Activated CD8-positive, alpha-beta memory T cell treated with anti-CD3 and anti-CD28 coated beads for 36 hours (primary cell): ENCODE measurements at regions not wholly inside any gene's neighbourhood (a gene's known extent, or its start where the extent isn't known, plus 50 kb on each side); places are given as distances from the start of the nearest gene placed in this dataset.

Source experiments
- CTCF ChIA-PET: fragments of 350-600 bp; sonication (Branson Sonifier 250); formaldehyde crosslinking; loops from one replicate; lab custom pipeline; 2021; ENCODE audit warnings: antibody characterized with exemption; lab: Charles Lee
- POLR2A ChIA-PET: fragments of 350-600 bp; sonication (Branson Sonifier 250); formaldehyde crosslinking; loops from one replicate; lab custom pipeline; 2021; ENCODE audit warnings: antibody characterized with exemption; lab: Charles Lee

DNA sequence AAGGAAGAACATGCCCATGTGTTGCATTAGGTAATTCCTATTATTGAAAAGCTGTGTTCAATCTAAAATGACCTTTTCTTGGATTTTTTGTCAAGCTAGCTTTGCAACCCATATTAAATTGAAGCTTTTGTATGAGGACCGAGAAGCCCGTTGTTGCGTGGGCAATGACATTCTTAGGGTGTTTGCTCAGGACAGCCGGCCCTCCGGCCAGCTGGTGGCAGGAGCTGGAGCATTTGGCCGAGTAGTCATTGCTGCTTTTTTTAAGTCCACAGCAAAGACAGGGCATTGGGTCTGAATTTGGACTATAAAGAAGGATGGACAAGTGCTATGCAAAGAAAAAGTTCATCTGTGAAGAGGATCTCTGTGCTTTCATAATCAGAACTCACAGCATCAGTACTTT is 365.8 kb downstream of the SAMD5 start:
- ChIA-PET CTCF (no interaction called here), POLR2A (no interaction called here)

DNA sequence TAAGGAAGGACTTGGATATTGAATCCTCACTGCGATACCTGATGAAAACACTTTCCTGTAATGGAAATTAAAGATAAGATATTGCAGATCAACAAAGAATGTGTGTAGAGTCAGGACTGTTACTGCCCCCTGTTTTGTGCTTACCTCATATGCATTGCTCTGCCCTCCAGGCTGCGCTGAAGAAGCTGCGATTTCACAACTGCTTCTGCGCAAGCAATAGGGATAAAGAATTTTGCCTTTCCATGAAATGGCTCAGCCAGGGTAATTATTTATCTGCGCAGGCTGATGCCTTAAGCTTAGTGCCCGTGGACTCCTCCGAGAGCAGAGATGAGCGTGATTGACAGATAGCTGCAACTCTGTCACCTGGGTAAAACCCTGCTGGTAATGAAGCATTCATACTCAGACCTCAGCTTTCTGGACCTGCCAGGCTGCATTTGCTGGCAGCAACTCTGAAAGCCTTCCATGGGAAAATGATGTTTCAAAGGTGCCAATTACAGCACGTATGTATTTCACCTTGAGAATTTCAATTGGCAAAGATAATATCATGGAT is 370.6 kb downstream of the SAMD5 start:
- ChIA-PET CTCF (no interaction called here), POLR2A (no interaction called here)

DNA sequence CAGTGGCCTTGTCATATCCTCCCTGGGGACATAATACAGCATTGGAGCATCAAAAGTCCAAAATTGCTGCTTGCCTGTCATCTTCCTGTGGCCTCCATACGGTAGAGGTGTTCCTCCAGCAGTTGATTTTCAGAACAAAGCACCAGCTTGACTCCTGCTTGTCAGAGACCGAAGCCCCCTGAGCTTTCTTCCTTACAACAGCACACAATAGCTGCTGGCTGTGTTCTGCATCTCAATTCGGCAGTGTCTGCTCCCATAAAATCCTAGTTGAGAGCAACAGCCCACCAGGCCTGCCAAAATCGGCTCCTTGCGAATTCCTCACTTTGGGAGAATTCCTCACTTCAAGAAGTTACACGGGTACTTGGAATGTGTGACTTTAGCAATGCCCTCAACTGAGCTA is 372.9 kb downstream of the SAMD5 start:
- POLR2A ChIA-PET, result no interaction called here
- CTCF ChIA-PET, result no interaction called here

DNA sequence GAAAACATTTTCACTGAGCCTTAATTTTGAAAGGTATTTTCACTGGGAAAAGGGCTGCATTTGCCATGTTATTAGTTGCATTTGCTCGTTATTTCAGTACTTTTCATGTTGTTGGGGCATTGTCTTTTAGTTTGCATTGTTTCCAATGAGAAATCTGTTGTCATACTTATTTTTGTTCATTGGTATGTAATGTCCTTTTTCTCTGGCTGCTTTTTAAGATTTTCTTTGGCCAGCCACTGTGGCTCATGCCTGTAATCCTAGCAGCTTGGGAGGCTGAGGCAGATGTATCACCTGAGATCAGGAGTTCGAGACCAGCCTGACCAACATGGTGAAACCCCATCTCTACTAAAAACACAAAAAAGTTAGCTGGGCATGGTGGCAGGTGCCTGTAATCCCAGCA is 379.9 kb downstream of the SAMD5 start:
- ChIA-PET POLR2A (no interaction called here), CTCF (no interaction called here)

DNA sequence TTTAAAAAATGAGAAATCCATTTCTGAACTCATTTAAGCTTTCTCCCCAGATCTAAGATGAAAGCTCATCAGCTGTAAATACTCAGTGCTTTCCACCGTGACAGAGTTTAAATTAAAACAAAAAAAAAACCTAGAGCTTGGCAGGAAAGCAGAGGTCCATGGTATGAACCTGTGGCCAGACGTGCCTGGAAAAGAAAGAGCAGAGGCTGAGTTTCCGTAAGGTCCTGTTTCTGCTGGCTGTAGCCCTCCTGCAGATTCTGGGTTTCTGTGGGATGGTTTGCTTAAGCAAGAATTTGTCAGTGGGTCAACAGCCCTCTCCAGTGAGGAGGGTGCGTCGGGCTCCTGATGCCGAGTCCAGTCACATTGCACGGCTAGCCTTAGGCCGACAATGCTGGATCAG is 383.2 kb downstream of the SAMD5 start:
- ChIA-PET CTCF (no interaction called here), POLR2A (no interaction called here)

DNA sequence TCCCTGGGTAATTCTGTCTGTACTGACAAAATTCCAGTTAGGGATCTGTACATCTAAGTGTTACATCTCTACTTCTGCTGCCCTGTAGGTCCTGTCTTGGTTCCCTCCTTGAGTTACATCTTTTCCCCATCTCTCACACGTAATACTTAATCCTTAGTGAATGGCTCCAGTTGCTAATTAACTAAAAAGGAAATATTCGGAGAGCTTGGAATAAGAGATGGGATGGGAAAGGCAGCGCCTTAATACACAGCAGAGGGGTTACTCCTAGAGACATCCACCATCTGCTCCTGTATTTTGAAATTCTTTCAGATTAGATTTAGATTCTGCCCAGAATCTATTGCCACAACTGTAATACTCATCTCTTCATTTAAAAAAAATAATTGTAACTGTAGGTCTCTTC is 384.0 kb downstream of the SAMD5 start:
- ChIA-PET CTCF (no interaction called here), POLR2A (no interaction called here)

DNA sequence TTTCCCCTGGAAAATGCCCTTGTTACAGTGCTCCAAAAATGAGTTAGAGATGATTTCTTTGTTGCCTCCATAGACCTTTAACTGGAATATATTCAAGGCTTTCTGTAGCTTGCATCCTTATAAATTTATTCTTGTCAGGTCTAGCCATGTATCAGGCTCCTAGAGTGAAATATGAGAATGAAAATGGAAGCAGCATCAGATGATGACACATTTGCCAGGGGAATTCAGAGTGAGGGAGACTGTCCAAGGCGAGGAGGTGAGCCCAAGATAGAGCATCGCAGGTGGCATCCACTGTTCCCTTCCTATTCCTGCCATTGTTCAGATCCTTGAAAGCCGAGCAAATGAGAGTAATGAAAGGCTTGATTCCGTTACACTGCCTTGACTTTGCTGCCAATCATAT is 386.8 kb downstream of the SAMD5 start:
- ChIA-PET CTCF (no interaction called here), POLR2A (no interaction called here)

DNA sequence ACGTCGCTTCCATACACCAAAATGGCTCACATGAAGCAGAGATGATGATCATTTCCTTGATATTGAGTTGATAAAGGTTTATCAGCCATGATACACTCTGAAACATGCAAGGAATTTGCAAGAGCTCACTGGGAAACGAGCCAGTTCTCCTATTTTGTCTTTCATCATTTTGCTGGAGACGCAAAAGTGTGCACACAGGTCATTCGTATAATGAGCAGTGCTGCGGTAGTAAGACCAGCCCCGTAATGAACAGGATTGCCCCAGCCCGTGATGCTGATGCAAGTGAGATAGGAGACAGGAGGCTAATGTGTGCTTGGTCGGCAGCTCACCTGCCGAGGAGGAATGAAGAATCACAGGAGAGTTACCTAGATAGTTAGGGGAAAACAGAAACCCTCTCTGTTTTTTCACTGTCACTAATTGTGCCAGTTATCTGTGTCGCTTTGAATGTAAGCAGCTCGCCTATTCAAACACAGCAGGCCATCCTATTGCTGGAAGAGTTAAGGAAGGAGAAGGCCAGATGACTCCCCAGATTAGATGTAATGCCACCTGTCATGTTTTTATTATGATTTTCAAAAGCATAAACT is 391.8 kb downstream of the SAMD5 start:
- ChIA-PET CTCF (no interaction called here), POLR2A (no interaction called here)

DNA sequence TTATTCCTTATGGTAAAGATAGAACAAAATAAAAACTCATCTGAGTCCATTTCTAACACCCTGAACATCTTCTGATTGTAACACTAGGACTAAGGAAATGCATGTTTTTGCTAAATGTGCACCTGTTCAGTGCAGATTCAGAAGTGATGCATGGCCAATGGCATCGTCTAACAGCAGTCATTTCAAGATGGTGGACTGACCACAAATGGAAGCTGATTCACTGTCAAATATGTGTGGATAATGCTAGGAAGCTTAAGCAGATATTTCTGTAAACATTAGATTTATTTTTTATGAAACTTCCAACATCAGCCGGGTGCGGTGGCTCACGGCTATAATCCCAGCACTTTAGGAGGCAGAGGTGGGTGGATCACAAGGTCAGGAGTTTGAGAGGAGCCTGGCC is 394.8 kb downstream of the SAMD5 start:
- CTCF ChIA-PET, result no interaction called here
- POLR2A ChIA-PET, result no interaction called here

DNA sequence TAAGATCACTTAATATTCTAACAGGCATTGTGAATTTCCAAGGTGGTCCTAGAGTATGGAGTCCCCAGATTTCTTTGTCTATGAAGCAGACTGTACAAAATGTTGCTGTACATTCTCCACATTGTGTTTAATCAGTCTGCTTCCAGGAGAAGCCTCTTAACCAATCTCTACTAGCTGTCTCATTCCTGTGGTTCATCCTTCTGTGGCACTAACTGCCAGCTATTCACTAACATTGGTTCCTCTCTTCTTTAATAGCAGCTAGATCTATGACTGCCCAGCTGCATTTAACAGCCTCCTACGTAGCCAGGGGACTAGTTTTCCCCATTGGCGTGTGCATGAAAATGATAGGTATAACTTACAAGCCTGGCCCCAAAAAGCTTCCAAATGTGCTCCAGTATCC is 395.4 kb downstream of the SAMD5 start:
- ChIA-PET CTCF (interaction anchor here (0.7 kb wide), 1 partner anchor 42 kb away, joined by 3 read pairs; no protein-coding TSS in a partner anchor), POLR2A (no interaction called here)

DNA sequence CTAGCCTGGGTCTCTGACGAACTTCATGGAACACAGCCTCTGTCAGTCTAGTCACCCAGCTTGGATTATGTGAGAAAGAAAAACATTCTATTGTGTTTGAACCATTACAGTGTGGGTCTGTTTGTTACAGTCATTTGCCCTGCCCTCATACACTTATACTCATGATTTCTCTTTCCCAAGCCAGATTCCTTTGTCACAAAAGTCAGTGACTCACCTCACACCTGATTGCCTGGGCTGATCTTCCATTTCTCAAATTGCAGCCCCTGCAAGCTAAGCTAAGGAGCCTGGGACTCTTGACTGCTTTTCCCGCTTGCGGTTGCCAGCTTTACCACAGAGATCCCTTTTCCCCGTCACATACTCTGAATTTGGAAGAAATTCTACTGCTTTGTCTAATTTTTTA is 395.9 kb downstream of the SAMD5 start:
- ChIA-PET POLR2A (no interaction called here), CTCF (interaction anchor here (0.7 kb wide), 1 partner anchor 42 kb away, joined by 3 read pairs; no protein-coding TSS in a partner anchor)

DNA sequence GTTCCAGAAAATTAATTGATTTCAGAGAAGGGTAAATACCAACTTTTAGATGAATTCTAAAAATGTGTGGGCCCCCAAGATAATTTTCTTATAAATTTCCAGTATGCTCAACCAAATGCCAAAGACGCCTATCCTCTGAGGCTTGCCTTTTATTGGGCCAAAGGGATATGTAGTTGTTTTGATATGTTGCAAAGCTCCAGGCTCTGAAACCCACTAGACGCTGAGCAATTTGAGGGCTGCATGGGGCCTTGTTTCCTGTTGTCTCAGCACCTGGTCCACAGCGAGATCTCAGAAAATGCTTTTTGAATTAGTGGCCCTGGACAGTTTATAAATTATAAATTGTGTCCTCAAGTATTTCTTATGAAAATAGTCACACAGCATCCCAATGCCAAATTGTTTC is 397.2 kb downstream of the SAMD5 start:
- ChIA-PET POLR2A (no interaction called here), CTCF (interaction anchor here (0.9 kb wide), 1 partner anchor 17 kb away, joined by 4 read pairs; no protein-coding TSS in a partner anchor)

DNA sequence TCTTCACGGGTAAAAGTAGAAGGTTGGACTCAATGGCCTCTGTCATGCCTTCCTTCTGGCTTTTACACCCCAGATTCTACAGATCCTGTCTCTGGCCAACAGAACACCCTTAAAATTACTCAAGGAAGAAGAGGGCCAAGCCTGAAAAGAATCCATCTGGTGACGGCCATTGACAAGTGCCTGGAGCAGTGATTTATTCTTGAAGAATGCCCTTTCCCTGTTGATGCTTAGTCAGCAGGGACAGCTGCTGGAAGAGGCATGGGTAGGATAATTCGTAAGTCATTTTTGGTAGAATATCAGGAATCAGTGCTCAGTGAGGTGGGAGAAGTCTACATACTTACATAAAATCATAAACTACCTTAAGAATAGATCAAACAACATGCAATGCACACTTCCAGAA is 397.9 kb downstream of the SAMD5 start:
- ChIA-PET CTCF (no interaction called here), POLR2A (no interaction called here)

DNA sequence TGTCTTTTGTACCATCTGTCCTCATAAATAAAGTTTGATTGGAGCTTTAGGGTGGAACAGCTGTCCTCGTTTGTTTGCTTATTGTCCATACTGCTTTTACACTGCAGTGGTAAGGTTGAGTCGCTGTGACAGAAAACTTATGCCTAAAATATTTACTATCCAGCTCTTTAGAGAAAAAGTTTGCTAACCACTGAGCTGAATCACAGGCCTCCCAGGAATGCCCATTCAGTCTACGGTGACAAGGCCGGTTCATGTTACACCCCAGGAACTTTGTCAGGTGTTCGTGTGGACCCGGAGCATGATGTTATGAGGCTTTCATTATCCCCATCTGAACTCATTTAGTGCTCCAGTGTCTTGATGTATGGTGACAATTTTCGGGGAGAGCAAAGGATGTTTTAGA is 401.1 kb downstream of the SAMD5 start:
- POLR2A ChIA-PET, result no interaction called here
- CTCF ChIA-PET, result no interaction called here

DNA sequence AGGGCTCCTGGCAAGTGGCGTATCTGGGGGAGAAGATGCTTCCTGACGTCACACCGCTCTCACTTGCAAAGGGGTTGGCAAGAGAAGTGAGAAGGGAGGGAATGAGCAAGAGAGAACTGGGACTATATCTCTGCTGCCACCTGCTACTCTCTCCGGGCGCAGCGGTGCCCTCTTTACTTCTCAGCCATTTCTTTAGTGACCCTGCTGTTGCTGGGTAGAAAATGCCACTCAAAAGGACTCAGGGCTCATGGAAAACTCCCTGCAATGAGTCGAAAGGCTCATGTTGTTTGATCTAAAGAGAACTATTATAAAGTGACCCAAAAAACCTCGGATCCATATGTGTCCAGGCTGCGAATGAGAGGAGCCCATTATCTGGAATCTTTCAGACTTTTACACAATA is 401.8 kb downstream of the SAMD5 start:
- ChIA-PET CTCF (no interaction called here), POLR2A (no interaction called here)

DNA sequence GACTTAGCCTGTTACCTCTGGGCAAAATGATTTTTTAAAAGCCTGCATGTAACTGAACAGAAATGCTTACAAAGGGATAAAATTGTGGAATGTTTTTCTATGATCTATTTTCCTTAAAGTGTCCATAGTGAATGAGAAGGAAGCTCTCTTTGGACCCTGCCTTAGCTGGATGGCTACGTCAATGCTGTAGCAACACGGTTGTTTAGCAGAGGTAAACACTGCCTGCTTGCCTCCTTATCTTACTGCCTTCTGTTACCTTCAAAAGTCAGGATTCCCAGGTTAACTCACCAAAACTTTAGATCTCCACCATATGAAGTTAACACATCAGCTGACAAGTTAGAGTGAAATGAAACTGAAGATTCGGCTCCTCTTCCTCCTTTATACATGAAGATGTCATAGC is 402.6 kb downstream of the SAMD5 start:
- CTCF ChIA-PET, result no interaction called here

DNA sequence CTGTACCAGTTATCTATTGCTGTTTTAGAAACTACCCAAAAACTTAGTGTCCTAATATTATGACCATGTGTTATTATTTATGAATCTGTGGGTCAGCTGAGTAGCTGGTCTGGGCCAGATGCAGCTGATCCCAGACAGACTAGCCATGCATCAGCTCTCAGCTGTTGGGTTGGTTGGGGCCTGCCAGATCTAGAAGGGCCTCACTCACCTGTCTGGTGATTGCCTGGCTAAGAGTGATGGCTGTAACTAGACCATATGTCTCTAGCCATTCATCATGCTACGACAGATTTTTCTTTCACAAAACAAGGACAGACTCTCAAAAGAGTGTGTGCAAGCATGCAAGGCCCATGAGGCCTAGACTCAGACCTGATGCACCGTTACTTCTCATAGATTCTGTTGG is 403.2 kb downstream of the SAMD5 start:
- ChIA-PET CTCF (no interaction called here), POLR2A (no interaction called here)

More for the DNA sequence above, 402.6 kb downstream of the SAMD5 start:
- POLR2A ChIA-PET, result no interaction called here

DNA sequence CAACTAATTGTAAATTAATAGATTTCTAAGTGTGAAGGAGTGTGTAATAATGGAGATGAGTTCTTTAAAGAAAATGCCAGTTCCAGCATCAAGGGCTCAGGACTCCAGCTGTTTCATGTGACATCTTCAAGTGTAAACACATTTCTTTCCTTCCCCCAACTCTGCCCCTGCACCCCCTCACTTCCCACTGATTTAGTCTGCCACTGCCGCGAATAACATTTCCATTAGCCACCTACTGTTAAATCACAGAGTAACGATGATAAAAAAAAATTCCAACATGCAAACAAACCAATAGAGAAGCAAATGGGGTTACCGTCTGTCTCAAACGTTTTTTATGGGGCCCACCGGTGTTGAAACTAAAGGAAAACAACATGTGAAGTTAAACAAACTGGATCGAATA is 414.3 kb downstream of the SAMD5 start:
- POLR2A ChIA-PET, result no interaction called here

DNA sequence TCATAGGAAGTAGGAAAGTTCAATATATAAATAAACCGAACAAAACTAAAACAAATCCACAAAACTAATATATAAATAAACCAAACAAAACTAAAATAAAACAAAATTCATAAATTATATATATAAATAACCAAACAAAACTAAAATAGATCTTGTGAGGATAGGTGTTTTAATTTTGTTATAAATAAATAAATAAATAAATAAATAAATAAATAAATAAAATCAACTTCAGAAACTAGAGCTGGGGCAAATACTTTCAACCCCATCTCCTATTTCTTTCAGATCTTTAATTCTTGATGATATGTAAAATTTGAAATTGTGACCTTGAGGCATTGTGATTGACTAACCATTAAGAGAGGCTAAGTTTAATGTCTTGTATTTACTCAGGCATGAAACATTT is 416.1 kb downstream of the SAMD5 start:
- ChIA-PET CTCF (no interaction called here), POLR2A (no interaction called here)

More for the DNA sequence above, 414.3 kb downstream of the SAMD5 start:
- CTCF ChIA-PET, result interaction anchor here (0.8 kb wide), 1 partner anchor 18 kb away, joined by 4 read pairs; no protein-coding TSS in a partner anchor

DNA sequence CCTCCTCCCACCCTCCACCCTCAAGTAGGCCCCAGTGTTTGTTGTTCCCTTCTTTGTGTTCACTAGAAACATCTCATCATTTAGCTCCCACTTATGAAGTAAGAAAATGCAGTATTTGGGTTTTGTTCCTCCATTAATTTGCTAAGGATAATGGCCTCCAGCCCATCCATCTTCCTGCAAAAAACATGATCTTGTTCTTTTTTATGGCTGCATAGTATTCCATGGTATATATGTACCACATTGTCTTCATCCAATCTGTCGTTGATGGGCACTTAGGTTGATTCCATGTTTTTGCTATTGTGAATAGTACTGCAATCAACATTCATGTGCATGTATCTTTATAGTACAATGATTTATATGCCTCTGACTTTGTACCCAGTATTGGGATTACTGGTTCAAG is 416.8 kb upstream of the SASH1 start:
- POLR2A ChIA-PET, result no interaction called here
- CTCF ChIA-PET, result no interaction called here

DNA sequence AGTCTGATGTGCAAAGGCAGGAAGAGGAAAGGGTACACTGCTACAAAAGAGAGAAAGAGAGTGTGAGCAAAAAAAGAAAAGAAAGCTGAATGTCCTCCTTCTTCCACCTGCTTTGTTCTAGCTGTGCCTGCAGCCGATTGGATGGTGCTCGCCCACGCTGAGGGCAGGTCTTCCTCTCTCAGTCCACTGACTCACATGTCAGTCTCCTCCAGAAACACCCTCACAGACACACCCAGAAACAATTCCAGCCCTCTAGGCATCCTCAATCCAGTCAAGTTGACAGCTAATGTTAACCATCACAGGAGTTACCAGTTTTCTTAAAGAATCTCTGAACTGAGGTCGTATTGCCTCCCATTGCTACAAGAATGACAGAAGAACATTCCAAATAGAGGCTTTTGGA is 411.9 kb upstream of the SASH1 start:
- POLR2A ChIA-PET, result no interaction called here

DNA sequence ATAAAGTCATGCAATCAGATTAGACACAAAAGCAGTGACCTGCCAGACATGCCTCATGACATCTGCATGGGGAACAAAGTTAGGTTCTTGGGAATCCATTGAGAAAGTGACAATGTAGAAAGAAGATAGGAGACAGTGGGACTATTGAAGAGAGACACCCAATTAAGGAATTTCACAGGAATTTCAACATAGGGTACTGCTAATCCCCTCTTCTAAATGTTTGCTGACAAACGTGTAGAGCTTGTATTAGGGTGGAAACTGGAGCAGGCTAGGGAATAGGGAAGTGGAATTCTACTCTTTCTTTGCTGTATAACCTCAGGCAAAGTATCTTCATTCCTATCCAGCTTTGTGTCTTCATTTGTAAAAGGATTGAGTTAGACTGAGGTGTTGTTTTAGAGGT is 409.4 kb upstream of the SASH1 start:
- POLR2A ChIA-PET, result no interaction called here
- CTCF ChIA-PET, result interaction anchor here (1.2 kb wide), 1 partner anchor 21 kb away, joined by 3 read pairs; no protein-coding TSS in a partner anchor

More for the DNA sequence above, 411.9 kb upstream of the SASH1 start:
- CTCF ChIA-PET, result no interaction called here
